Transverse colon (tissue), 4 donors: ENCODE measurements at regions not wholly inside any gene's neighbourhood (a gene's known extent, or its start where the extent isn't known, plus 50 kb on each side); places are given as distances from the start of the nearest gene placed in this dataset.

ENCODE experiments used
- DNase-seq: peaks from one replicate; pipeline ENCODE4 v3.0.0-alpha.2; 2019
- H3K27ac ChIP-seq, 4 donors: fragments of 200-600 bp; sonication (generic); 2 replicates each; pipeline ENCODE4 v1.5.1; 2016 to 2018; ENCODE audit warnings: inconsistent platforms in 4 of 4
- H3K27me3 ChIP-seq: fragments of 200-600 bp; sonication (generic); 2 replicates; pipeline ENCODE4 v1.5.1; 2017; ENCODE audit warnings: inconsistent platforms
- H3K36me3 ChIP-seq, 4 donors: fragments of 200-600 bp; sonication (generic); 2 replicates each; pipeline ENCODE4 v1.5.1; 2017 to 2019; ENCODE audit warnings: inconsistent platforms in 4 of 4
- H3K4me1 ChIP-seq, 4 donors: fragments of 200-600 bp; sonication (generic); 2 replicates each; pipeline ENCODE4 v1.5.1; 2017 to 2020; ENCODE audit warnings: inconsistent platforms in 4 of 4
- H3K4me3 ChIP-seq, 4 donors: fragments of 200-600 bp; sonication (generic); 1 replicate in 1 of 4; 2 replicates in 3 of 4; pipeline versions ENCODE4 v1.5.1 to v1.6.1; 2017 to 2019; ENCODE audit warnings: inconsistent platforms in 4 of 4
- H3K9me3 ChIP-seq, 2 donors: fragments of 200-600 bp; sonication (generic); 2 replicates each; pipeline ENCODE4 v1.5.1; 2017 to 2019; ENCODE audit warnings: inconsistent platforms in 2 of 2
- CTCF ChIP-seq, 5 experiments: fragments of 200-600 bp in 3 of 5; fragments of 450-650 bp in 2 of 5; sonication (generic) in 3 of 5; IDR thresholded peaks; 1 replicate in 2 of 5; 2 replicates in 3 of 5; pipeline ENCODE4 v1.5.1; 2016 to 2017; ENCODE audit warnings: antibody characterized with exemption in 5 of 5, inconsistent platforms in 3 of 5, mild to moderate bottlenecking in 2 of 5, moderate library complexity in 1 of 5
- EP300 ChIP-seq: sonication (generic); formaldehyde crosslinking; IDR thresholded peaks from one replicate; pipeline ENCODE4 v1.6.1; 2017; ENCODE audit warnings: antibody characterized with exemption, low read depth
- POLR2A ChIP-seq: fragments of 450-650 bp; IDR thresholded peaks from one replicate; pipeline ENCODE4 v1.6.1; 2016; ENCODE audit warnings: antibody characterized with exemption, mild to moderate bottlenecking, moderate library complexity
- POLR2AphosphoS5 ChIP-seq, 3 donors: sonication (generic); formaldehyde crosslinking; IDR thresholded peaks; one replicate each; pipeline ENCODE4 v1.6.1; 2016; ENCODE audit warnings: antibody characterized with exemption in 3 of 3
- whole genome bisulfite sequencing, 2 donors: methylation state at CpG; one replicate each; pipeline ENCODE4 v1.1.5; 2018; ENCODE audit warnings: low coverage in 1 of 2; 5-methylcytosine and 5-hydroxymethylcytosine counted together
- in situ Hi-C, 4 donors: fragments of 200-750 bp; cut with MboI; loops; one replicate each; pipeline versions ENCODE4 v1.15.0 to v1.15.1; 2017; ENCODE audit warnings: low sequenced_read_pairs in 3 of 4, low pct_ligation_motif_present in 1 of 4, low pct_unique_long_range_greater_than_20kb in 1 of 4
- intact Hi-C: fragments of 100-400 bp; cut with DNase I; formaldehyde crosslinking; loops from one replicate; pipeline ENCODE4 v1.15.1; 2023; ENCODE audit warnings: low total_unique reads

GRCh38 chr16:25637236-25637635 is 54.5 kb upstream of the HS3ST4 start:
- in situ Hi-C loops = no loop called here
- H3K9me3 ChIP-seq = no peaks in the 10 kb centered on the region
- no peaks in the 10 kb centered on the region for H3K27me3 ChIP-seq
- WGBS, 2 donors = 78% methylated on average over 2 of the region's 2 CpGs; no CpG with 5 or more reads in 1 of the 2 donors
- DNase-seq = no peak
- no peaks in the 10 kb centered on the region for H3K4me1 ChIP-seq
- no peaks in the 10 kb centered on the region for H3K36me3 ChIP-seq
- TF ChIP-seq POLR2AphosphoS5 (IDR thresholded peaks at IDR 0.05) (no peak), CTCF (IDR thresholded peaks at IDR 0.05) (no peak), POLR2A (no peak), EP300 (no peak)
- H3K27ac ChIP-seq = no peak overlapping the region
- intact Hi-C loops = no loop called here
- no peak overlapping the region for H3K4me3 ChIP-seq

GRCh38 chr16:25636662-25637061 is 55.1 kb upstream of the HS3ST4 start:
- Histone ChIP-seq H3K4me3 (no peak overlapping the region), H3K36me3 (no peaks in the 10 kb centered on the region), H3K9me3 (no peaks in the 10 kb centered on the region), H3K4me1 (no peaks in the 10 kb centered on the region), H3K27ac (no peak overlapping the region), H3K27me3 (no peaks in the 10 kb centered on the region)
- TF ChIP-seq EP300 (no peak), POLR2A (no peak), CTCF (IDR thresholded peaks at IDR 0.05) (no peak), POLR2AphosphoS5 (IDR thresholded peaks at IDR 0.05) (no peak)
- in situ Hi-C loops = no loop called here
- DNase-seq = no peak
- 65 to 81% methylated on average over 2 of the region's 2 CpGs for WGBS, 2 donors
- intact Hi-C loops = no loop called here

GRCh38 chr16:25635454-25635853 is 56.3 kb upstream of the HS3ST4 start:
- Histone ChIP-seq H3K4me3 (no peak overlapping the region), H3K27ac (no peak overlapping the region), H3K27me3 (no peaks in the 10 kb centered on the region), H3K36me3 (no peaks in the 10 kb centered on the region), H3K9me3 (no peaks in the 10 kb centered on the region), H3K4me1 (no peaks in the 10 kb centered on the region)
- in situ Hi-C loops (no loop called here), intact Hi-C loops (no loop called here)
- WGBS, 2 donors = 46% methylated on average over 1 of the region's 1 CpG; no CpG with 5 or more reads in 1 of the 2 donors
- TF ChIP-seq POLR2AphosphoS5 (IDR thresholded peaks at IDR 0.05) (no peak), CTCF (IDR thresholded peaks at IDR 0.05) (no peak), EP300 (no peak), POLR2A (no peak)
- DNase-seq = no peak

- 48 to 50% methylated on average over 1 to 2 of the region's 2 CpGs for WGBS, 2 donors
- in situ Hi-C loops (no loop called here), intact Hi-C loops (no loop called here)
Observed at GRCh38 chr16:25633549-25633948, 58.2 kb upstream of the HS3ST4 start.

More at GRCh38 chr16:25633549-25633948, 58.2 kb upstream of the HS3ST4 start:
- DNase-seq = no peak
- H3K27me3 ChIP-seq = no peaks in the 10 kb centered on the region
- H3K4me3 ChIP-seq = no peak overlapping the region
- H3K36me3 ChIP-seq = no peaks in the 10 kb centered on the region
- H3K4me1 ChIP-seq = no peaks in the 10 kb centered on the region
- H3K27ac ChIP-seq = no peak overlapping the region
- peaks cover 0 to 3% of the 10 kb centered on the region in 2 donors for H3K9me3 ChIP-seq
- TF ChIP-seq CTCF (IDR thresholded peaks at IDR 0.05) (no peak), POLR2AphosphoS5 (IDR thresholded peaks at IDR 0.05) (no peak), POLR2A (no peak), EP300 (no peak)
